Stimulated activated naive CD8-positive, alpha-beta T cell treated with anti-CD3 and anti-CD28 coated beads, Interleukin-15, Interleukin-2, amounts not matched to agents 100 ng/mL and 50 ng/mL, for 24 hours (primary cell): ENCODE measurements at regions not wholly inside any gene's neighbourhood (a gene's known extent, or its start where the extent isn't known, plus 50 kb on each side); places are given as distances from the start of the nearest gene placed in this dataset.

Experiments used
- H3K27ac Mint-ChIP-seq: one replicate; pipeline ENCODE4 v1.8.0; 2021; ENCODE audit warnings: mild to moderate bottlenecking, mixed read lengths
- H3K27me3 Mint-ChIP-seq: one replicate; pipeline ENCODE4 v1.8.0; 2021; ENCODE audit warnings: mixed read lengths
- H3K36me3 Mint-ChIP-seq: one replicate; pipeline ENCODE4 v1.8.0; 2021; ENCODE audit warnings: low read depth, mixed read lengths
- H3K4me1 Mint-ChIP-seq: one replicate; pipeline ENCODE4 v1.8.0; 2021; ENCODE audit warnings: low read depth, mixed read lengths
- H3K4me3 Mint-ChIP-seq: one replicate; pipeline ENCODE4 v1.8.0; 2021; ENCODE audit warnings: mild to moderate bottlenecking, mixed read lengths
- H3K9me3 Mint-ChIP-seq: one replicate; pipeline ENCODE4 v1.8.0; 2021; ENCODE audit warnings: mixed read lengths

DNA sequence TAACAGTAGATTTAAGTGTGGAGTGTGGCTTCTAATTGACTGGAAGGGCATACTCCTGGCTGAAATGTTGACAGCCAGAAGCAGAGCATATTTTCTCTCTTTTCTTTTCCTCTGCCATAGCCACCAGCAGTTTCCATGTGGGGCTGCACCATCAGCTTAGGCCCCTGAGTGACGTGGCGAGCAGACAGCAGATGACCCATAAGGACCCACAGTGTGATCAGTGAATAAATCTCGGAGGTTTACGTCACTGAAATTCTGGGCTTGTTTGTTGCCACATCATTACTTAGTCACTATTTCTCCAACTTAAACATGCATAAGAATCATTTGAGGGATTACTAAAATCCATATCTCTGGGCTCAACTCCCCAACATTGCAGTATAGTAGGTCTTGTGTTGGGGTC, 549.7 kb upstream of the TMEM132C start:
- Mint-ChIP-seq H3K4me1 (no peaks in the 10 kb centered on the region), H3K36me3 (no peaks in the 10 kb centered on the region), H3K27ac (no peak overlapping the region), H3K4me3 (no peak overlapping the region), H3K9me3 (peaks cover 2% of the 10 kb centered on the region), H3K27me3 (no peaks in the 10 kb centered on the region)

DNA sequence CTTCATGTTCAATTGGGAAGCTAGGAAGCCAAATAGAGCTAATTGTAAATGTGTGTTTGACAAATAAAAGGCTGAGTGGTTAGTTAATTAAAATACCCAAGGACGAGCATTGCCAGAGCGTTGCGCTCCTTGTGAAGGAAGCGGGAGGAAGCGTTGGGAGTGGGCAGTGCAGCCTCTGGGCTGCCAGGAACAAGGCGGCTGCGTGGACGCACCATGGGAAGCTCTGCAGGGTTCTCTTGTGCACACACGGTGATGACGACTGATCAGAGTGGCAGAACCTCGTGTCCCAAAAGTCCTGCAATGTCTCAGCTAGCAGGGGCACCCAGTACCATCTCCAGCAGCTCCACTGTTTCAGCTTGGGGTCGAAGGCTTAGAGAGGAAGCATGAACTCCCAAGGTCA, 546.6 kb upstream of the TMEM132C start:
- no peaks in the 10 kb centered on the region for H3K36me3 Mint-ChIP-seq
- H3K27me3 Mint-ChIP-seq, result no peaks in the 10 kb centered on the region
- H3K4me1 Mint-ChIP-seq, result no peaks in the 10 kb centered on the region
- H3K9me3 Mint-ChIP-seq, result peaks cover 6% of the 10 kb centered on the region
- no peak overlapping the region for H3K27ac Mint-ChIP-seq
- H3K4me3 Mint-ChIP-seq, result no peak overlapping the region

DNA sequence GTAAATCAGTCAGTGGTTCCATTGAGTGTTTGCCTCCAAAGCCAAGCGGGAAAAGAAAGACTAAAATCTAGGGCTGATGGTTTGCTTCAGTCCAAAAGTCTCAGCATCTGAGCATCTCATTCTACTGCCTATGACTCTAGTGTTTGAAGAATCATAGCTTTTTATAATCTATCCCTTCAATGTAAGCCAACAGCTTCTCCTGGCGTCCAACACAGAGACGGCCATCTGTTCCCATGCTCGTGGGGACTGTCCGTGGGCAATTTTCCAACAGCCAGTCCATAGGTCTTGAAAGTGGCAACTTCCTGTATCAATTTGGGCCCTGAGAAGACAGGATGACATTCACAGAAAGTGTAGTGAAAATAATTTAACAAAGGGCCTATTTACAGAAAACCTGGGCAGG, 544.4 kb upstream of the TMEM132C start:
- H3K27me3 Mint-ChIP-seq, result no peaks in the 10 kb centered on the region
- H3K4me3 Mint-ChIP-seq, result no peak overlapping the region
- H3K36me3 Mint-ChIP-seq, result no peaks in the 10 kb centered on the region
- no peaks in the 10 kb centered on the region for H3K4me1 Mint-ChIP-seq
- H3K27ac Mint-ChIP-seq, result no peak overlapping the region
- peaks cover 6% of the 10 kb centered on the region for H3K9me3 Mint-ChIP-seq

DNA sequence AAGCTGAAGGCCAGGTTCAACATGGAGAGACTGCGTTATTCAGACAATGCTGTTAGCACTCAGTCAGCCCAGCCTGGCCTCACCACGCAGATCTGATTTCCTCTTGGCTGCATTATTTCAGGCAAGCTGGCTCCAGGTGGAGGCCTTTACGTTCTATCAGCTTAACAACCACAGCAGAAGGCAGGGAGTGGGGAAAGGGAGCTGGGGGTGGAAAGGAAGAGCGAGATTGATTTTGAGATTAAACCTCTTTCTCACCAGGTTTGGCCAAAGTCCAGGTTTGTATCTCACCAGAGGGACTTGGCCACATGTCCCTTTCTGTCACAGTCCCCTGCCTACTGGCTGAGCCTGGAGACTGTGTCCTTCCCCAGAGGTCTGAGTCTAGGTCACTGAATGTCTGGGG, 543.7 kb upstream of the TMEM132C start:
- no peaks in the 10 kb centered on the region for H3K36me3 Mint-ChIP-seq
- no peaks in the 10 kb centered on the region for H3K4me1 Mint-ChIP-seq
- no peak overlapping the region for H3K27ac Mint-ChIP-seq
- H3K9me3 Mint-ChIP-seq, result peaks cover 6% of the 10 kb centered on the region
- no peaks in the 10 kb centered on the region for H3K27me3 Mint-ChIP-seq
- H3K4me3 Mint-ChIP-seq, result no peak overlapping the region

DNA sequence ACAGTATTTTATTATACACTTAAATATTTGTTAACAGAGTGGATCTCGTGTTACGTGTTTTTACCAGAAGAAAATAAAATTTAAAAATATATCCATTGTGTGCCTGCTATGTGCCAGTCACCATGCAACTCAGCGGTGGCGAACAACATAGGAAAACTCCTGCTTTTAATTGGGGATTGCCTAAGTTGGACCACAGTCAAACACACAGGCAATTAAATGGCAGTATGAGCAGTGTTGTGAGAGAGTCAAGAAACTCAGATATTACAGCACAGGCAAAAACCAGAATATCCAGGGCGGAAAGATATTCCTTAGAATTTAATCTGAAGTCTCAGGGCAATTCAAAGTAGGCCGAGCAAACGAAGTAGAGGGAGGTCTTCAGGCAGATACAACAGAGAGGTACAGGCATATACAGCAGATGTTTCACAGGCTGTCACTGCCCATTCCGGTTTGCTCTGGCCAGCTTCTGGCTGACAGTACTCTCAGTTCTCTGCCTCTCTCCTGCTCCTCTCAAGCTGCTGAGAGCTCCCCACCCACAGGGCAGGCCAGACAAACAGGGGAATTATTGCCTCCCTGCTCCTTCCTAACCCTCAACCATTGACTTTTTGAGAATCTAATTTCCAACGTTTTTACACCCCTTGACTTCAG, 540.2 kb upstream of the TMEM132C start:
- Mint-ChIP-seq H3K4me3 (no peak overlapping the region), H3K27ac (no peak overlapping the region), H3K36me3 (no peaks in the 10 kb centered on the region), H3K27me3 (no peaks in the 10 kb centered on the region), H3K9me3 (peaks cover 12% of the 10 kb centered on the region), H3K4me1 (no peaks in the 10 kb centered on the region)

DNA sequence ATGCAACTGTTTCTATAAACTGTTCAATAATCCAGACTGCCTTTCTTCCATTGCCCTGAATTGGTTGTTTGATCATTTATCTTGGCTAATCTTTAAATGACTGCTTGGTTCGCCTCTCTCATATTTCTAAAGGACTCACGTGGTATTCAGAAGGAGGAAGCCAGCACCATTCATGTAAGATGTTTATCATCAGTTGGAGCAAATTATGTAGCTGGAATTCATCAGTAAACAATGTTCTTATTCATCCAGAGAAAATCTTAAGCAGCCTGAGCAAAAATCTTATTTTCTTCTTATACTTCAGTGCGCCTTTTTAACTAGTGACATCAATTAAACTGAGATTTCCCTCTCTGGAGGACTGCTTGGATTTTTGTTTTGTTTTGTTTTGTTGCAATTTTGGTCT, 538.7 kb upstream of the TMEM132C start:
- Mint-ChIP-seq H3K36me3 (no peaks in the 10 kb centered on the region), H3K9me3 (peaks cover 11% of the 10 kb centered on the region), H3K4me3 (no peak overlapping the region), H3K27ac (no peak overlapping the region), H3K4me1 (no peaks in the 10 kb centered on the region), H3K27me3 (no peaks in the 10 kb centered on the region)

DNA sequence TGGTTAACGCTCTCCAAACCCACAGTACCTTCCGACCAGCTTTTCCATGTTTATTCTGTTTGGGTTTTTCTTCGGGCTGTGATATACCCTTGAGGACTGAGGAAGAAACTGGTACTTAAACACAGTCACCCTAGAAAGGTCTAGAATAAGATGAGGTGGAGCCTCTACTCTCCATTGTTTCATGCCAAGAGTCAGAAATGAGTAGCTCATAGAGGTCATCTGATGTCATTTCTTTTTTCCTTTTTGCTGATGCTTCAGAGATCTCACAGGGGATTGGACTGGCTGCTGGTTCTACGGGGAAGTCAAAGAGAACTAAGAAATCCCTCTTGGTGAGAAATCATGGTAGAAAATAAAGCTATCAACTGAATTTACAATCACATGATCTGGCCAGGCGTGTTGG, 538.2 kb upstream of the TMEM132C start:
- H3K27ac Mint-ChIP-seq, result no peak overlapping the region
- H3K9me3 Mint-ChIP-seq, result peaks cover 14% of the 10 kb centered on the region
- H3K36me3 Mint-ChIP-seq, result no peaks in the 10 kb centered on the region
- no peaks in the 10 kb centered on the region for H3K4me1 Mint-ChIP-seq
- no peaks in the 10 kb centered on the region for H3K27me3 Mint-ChIP-seq
- H3K4me3 Mint-ChIP-seq, result no peak overlapping the region

DNA sequence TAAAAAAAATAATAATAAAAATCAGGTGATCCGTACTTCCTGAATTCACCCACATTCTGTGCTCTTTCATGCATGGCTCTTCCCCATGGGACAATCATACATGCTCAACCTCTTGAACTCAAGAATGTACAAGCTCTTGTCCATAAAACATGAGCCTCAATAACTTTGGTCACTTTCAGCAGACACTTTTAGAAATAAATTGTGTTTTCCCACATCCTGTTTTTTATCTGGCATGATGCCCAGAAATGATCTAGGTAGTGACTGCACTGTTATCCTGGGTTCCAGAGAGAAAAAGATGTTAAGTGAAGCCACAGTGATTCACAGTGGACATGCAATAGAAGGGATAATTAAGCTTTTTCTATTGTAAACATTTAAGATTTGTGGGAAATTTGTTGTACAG, 537.6 kb upstream of the TMEM132C start:
- Mint-ChIP-seq H3K4me3 (no peak overlapping the region), H3K27ac (no peak overlapping the region), H3K9me3 (peaks cover 14% of the 10 kb centered on the region), H3K27me3 (no peaks in the 10 kb centered on the region), H3K4me1 (no peaks in the 10 kb centered on the region), H3K36me3 (no peaks in the 10 kb centered on the region)

DNA sequence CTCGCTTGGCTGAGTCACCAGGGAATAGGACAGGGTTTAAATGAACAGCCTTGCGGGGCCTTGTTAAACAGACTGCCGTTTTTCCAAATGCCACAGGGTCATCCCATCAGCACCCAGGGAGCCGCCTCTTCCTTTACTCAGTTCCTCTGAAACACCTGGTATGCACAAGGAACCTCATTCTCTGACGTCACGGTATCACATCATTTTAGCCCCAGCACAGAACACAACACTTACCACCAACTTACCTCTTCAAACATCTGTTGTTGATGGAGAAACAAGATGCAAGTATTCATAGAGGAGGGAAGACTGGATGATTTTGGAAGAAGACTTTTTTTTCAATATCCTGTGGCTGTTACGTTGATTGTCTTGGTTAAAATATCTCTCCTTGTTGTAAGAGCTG, 535.3 kb upstream of the TMEM132C start:
- no peak overlapping the region for H3K27ac Mint-ChIP-seq
- H3K27me3 Mint-ChIP-seq, result no peaks in the 10 kb centered on the region

DNA sequence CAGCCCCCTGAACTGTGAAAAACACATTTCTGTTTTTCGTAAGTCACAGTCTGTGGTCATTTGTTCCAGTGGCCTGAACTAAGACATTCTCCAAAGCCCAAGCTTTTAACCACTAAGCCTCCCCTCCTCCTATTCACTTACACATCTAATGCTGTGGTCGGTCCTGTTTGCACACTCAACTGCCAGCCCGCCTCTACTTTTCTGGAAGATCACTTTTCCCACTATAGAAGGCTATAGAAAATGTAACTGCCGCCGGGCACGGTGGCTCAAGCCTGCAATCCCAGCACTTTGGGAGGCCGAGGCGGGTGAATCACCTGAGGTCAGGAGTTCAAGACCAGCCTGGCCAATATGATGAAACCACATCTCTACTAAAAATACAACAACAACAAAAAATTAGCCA, 524.7 kb upstream of the TMEM132C start:
- H3K27me3 Mint-ChIP-seq, result no peaks in the 10 kb centered on the region
- H3K4me3 Mint-ChIP-seq, result no peak overlapping the region
- no peak overlapping the region for H3K27ac Mint-ChIP-seq
- H3K9me3 Mint-ChIP-seq, result peaks cover 7% of the 10 kb centered on the region
- H3K4me1 Mint-ChIP-seq, result no peaks in the 10 kb centered on the region
- no peaks in the 10 kb centered on the region for H3K36me3 Mint-ChIP-seq

More for the DNA sequence above, 535.3 kb upstream of the TMEM132C start:
- Mint-ChIP-seq H3K4me3 (no peak overlapping the region), H3K36me3 (no peaks in the 10 kb centered on the region), H3K9me3 (peaks cover 14% of the 10 kb centered on the region), H3K4me1 (no peaks in the 10 kb centered on the region)

DNA sequence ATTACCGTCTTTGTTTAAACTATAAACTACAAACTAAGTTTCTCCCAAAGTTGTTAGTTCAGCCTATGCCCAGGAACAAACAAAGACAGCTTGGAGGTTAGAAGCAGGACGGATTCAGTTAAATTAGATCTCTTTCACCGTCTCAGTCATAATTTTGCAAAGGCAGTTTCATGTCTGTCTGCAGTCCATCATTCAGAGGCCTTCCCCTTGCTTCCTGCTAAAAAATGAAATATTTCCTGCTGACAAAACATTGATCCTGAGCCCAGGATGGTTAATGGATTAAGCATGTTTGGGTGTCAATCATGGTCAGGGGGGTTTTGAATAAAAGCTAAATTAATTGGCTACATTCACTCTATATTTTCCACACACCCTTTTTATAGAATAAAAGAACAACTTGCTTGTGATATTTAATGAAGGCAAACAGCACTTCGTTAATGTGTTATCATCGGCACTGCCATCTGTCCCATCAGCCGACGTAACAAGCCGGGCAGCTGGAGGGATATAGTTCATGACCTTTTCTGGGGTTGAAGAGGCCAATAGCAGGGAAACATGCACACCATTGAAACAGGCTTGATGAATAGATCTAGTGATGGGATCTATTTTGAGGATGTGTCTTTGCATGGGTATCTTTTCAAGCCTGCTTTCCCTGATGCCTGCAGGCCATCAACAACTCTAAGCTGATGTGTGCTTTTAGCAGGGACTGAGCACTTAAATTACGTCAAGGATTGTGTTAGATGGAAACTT, 521.3 kb upstream of the TMEM132C start:
- H3K27me3 Mint-ChIP-seq, result no peaks in the 10 kb centered on the region
- H3K36me3 Mint-ChIP-seq, result no peaks in the 10 kb centered on the region
- peaks cover 7% of the 10 kb centered on the region for H3K9me3 Mint-ChIP-seq
- no peak overlapping the region for H3K4me3 Mint-ChIP-seq
- no peak overlapping the region for H3K27ac Mint-ChIP-seq
- H3K4me1 Mint-ChIP-seq, result no peaks in the 10 kb centered on the region

DNA sequence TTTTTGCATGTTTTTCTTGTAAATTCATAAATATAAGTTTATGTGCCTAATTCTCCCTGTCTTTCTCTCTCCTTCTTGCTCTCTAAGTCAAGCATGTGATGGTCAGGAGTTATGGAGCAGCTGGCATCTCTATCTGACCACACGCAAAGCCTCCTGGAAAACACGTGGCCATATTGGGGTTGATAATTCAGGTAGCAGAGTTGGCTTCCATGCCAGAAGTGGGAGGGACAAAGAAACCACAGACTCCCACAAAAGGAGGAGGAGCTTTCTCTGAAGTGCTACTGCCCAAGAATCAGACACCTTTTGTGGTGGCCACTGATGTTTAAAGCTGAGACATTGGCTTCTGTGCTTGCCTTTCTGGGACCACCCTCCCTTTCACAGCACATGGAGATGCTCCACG, 517.6 kb upstream of the TMEM132C start:
- H3K4me1 Mint-ChIP-seq, result no peaks in the 10 kb centered on the region
- H3K27me3 Mint-ChIP-seq, result no peaks in the 10 kb centered on the region
- H3K27ac Mint-ChIP-seq, result no peak overlapping the region
- no peaks in the 10 kb centered on the region for H3K36me3 Mint-ChIP-seq
- peaks cover 12% of the 10 kb centered on the region for H3K9me3 Mint-ChIP-seq
- H3K4me3 Mint-ChIP-seq, result no peak overlapping the region

DNA sequence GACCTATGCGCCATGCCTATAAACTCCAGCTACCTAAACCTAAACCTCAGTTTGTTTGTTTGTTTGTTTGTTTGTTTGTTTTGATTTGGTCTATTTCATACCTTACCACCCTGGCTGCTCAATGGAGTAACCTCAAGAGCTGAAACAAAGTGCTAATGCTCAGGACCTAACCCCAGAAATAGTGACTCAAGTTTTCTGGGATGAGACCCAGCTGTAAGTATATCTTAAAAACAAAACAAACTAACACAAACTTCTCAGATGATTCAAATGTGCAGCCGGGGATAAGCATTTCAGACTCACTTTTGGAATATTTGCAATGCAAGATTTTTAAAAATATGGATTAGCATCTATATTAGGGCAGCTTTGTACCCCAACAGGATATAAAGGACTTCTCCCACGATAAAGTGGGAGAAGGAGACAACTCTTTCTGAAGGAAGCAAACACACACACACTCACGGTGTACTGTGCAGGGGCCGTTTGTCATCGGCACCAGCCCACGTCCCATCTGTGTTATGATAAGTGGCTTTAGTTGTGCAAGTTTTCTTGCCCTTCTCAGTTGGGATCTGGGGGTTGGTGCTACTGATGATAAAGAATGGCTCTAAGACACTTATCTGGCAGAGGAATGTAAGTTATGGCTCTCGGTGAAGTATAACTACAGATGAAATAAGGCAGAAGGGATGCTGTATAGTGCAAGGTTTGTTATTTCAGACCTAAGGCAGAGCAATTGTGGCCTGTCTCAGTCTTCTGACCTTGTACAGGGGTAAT, 516.7 kb upstream of the TMEM132C start:
- no peaks in the 10 kb centered on the region for H3K27me3 Mint-ChIP-seq
- peaks cover 12% of the 10 kb centered on the region for H3K9me3 Mint-ChIP-seq
- H3K4me1 Mint-ChIP-seq, result no peaks in the 10 kb centered on the region
- no peak overlapping the region for H3K27ac Mint-ChIP-seq
- H3K36me3 Mint-ChIP-seq, result no peaks in the 10 kb centered on the region
- H3K4me3 Mint-ChIP-seq, result no peak overlapping the region

DNA sequence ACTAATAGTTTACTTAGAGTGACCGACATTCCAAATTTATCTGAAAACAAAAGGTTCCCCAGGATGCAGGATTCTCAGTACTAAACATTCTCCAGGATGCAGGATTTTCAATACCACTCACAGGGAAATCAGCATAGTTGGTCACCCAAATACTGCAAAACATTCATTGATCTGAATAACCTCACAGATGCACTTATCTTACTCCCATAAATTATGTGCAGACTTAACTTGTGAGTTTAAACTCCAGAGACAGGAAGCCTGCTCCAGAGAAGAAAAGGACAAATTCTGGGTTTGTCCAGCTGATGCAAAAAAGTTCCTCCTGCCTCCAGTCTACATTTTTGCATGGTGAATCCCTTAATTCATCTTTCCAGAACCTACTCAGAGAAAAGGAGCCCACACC, 514.2 kb upstream of the TMEM132C start:
- Mint-ChIP-seq H3K9me3 (peaks cover 23% of the 10 kb centered on the region), H3K4me1 (no peaks in the 10 kb centered on the region), H3K36me3 (no peaks in the 10 kb centered on the region), H3K27me3 (no peaks in the 10 kb centered on the region), H3K4me3 (no peak overlapping the region), H3K27ac (no peak overlapping the region)

DNA sequence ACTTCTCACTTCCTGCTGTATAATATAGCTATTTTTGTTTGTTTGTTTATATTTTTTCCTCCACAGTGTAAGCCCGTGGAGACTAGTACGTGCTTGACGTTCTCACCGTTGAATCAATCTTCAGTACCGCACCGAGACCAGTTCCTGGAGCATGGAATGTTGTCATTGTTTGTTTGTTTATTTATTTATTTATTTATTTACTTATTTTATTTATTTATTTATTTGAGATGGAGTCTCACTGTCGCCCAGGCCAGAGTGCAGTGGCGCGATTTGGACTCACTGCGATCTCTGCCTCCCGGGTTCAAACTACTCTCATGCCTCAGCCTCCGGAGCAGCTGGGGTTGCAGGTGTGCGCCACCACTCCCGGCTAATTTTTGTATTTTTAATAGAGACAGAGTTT, 506.6 kb upstream of the TMEM132C start:
- H3K36me3 Mint-ChIP-seq, result no peaks in the 10 kb centered on the region
- H3K4me3 Mint-ChIP-seq, result no peak overlapping the region
- no peaks in the 10 kb centered on the region for H3K27me3 Mint-ChIP-seq
- no peak overlapping the region for H3K27ac Mint-ChIP-seq
- H3K4me1 Mint-ChIP-seq, result no peaks in the 10 kb centered on the region
- peaks cover 23% of the 10 kb centered on the region for H3K9me3 Mint-ChIP-seq
